GM12891 (cell line): ENCODE measurements at regions not wholly inside any gene's neighbourhood (a gene's known extent, or its start where the extent isn't known, plus 50 kb on each side); places are given as distances from the start of the nearest gene placed in this dataset.

Source experiments
- DNase-seq: peaks from one replicate; pipeline ENCODE4 v3.0.0; 2011; ENCODE audit warnings: low spot score; ENCODE audit not compliant: insufficient read length
- FAIRE-seq: peaks from 2 replicates; lab custom pipeline; 2011; peaks lifted over from hg19 to GRCh38; lab: Jason Lieb, UNC
- PAX5 ChIP-seq: IDR thresholded peaks from 2 replicates; pipeline ENCODE4 v1.6.1; 2011; ENCODE audit warnings: low read length, moderate library complexity, mild to moderate bottlenecking; ENCODE audit not compliant: insufficient read depth, severe bottlenecking
- POLR2A ChIP-seq: IDR thresholded peaks from 2 replicates; pipeline ENCODE4 v1.6.1; 2011; ENCODE audit warnings: low read depth, low read length, control low read depth
- POLR2AphosphoS5 ChIP-seq: IDR thresholded peaks from 2 replicates; pipeline ENCODE4 v1.6.1; 2011; ENCODE audit warnings: low read depth, low read length, control low read depth
- POU2F2 ChIP-seq: IDR thresholded peaks from 2 replicates; pipeline ENCODE4 v1.6.1; 2011; ENCODE audit warnings: low read depth, mild to moderate bottlenecking, control low read depth, low read length, moderate library complexity
- SPI1 ChIP-seq: IDR thresholded peaks from 2 replicates; pipeline ENCODE4 v1.6.1; 2011; ENCODE audit warnings: low read depth, low read length, control low read depth
- TAF1 ChIP-seq: IDR thresholded peaks from 2 replicates; pipeline ENCODE4 v1.6.1; 2011; ENCODE audit warnings: low read depth, low read length, control low read depth

- FAIRE-seq (no peak), DNase-seq (no peak)
- TF ChIP-seq SPI1, result no peak
Observed at GRCh38 chr2:18701546-18701945, 112.2 kb upstream of the NT5C1B start.

- DNase-seq (no peak), FAIRE-seq (no peak)
- TF ChIP-seq POLR2A (no peak), TAF1 (no peak), POLR2AphosphoS5 (no peak), PAX5 (no peak), SPI1 (no peak), POU2F2 (no peak)
Observed at GRCh38 chr2:18690342-18690741, 101.0 kb upstream of the NT5C1B start.

DNA sequence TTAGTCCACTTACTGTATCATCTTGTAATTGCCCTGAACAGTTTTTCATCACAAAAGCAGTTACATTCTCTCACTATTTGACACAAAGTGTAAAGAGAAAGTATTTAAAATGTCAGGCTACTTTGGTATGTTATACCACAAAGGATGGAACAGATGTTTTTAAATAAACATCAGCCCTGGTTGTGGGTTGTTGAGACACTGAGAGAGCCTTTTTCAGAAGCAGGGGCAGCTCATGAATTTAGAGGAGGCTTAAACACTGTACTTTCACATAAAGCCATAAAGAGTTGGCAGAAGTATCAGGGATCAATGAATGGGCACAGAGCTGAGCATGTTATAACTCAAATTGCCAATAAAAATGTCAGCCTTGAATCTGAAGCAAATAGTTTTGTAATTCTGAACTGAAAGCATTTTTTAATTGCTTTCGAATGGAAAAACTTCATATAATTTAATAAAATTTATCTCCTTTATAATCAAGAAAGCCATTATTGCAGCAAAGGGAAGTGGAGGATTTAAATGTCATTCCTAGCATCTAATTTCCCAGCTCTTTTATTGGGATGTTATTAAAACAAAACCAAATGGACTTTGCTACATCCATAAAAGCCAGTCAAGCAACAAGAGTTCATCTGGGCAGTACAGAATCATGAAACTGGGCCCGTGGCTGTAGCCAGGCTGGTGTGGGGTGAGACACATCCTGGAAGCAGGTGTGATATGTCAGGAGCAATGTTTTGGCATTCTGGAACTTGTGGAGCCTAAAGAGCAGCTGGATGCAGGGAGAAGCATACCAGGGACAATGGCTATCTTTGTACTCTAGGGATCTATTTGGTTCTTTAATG lies 95.1 kb upstream of the NT5C1B start:
- DNase-seq (no peak), FAIRE-seq (no peak)
- TF ChIP-seq TAF1 (no peak), PAX5 (no peak), POLR2AphosphoS5 (no peak), POLR2A (no peak), POU2F2 (no peak), SPI1 (no peak)

DNA sequence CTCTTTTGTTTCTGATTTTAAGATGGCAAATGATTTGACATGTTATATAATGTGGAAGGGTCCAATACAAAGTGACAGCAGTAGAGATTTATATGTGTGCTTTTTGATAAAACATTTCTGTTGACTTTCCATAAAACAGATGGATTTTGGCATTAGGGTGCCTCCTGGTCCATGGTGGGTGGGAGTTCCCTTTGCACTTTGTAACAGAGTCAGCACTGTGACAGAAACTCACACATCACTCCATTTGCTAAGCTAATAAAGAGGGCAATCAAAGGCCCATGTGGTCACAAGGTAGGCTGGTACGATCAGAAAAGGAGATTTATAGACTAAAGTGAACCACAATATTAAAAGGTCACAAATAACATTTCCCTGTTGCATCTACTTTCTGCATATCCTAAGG lies 93.3 kb upstream of the NT5C1B start:
- TF ChIP-seq POLR2AphosphoS5 (no peak), SPI1 (no peak), POLR2A (no peak), PAX5 (no peak), TAF1 (no peak)
- no peak for DNase-seq
- FAIRE-seq, result no peak

DNA sequence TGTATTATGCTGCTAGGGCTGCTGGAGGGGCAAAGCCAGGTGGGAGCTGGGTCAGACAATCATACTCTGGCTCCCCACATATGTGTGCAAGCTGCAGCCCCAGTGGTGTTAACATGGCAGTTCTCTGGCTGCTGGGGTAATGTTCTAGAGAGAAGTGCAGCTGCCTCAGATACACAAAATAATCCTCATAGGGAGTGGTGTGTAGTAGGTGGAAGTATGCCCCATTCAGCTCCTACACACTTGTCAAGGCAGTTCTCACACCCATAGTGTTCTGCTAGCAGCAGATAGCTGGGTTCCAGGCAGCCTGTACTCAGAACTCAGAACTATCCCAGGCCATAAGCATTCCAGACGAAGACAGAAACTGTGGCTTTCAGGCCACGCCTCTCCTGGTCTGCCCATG lies 87.9 kb upstream of the NT5C1B start:
- FAIRE-seq (no peak), DNase-seq (no peak)
- no peak for TF ChIP-seq POU2F2
- TF ChIP-seq TAF1, result no peak
- no peak for TF ChIP-seq POLR2A
- no peak for TF ChIP-seq SPI1
- no peak for TF ChIP-seq PAX5
- no peak for TF ChIP-seq POLR2AphosphoS5

- DNase-seq, result no peak
- TF ChIP-seq SPI1, result no peak
- TF ChIP-seq POLR2A, result no peak
- TF ChIP-seq TAF1, result no peak
- no peak for TF ChIP-seq POLR2AphosphoS5
- no peak for TF ChIP-seq POU2F2
- no peak for TF ChIP-seq PAX5
- no peak for FAIRE-seq
Observed at GRCh38 chr2:18674309-18674708, 84.9 kb upstream of the NT5C1B start.

GRCh38 chr2:18671363-18671762 lies 82.0 kb upstream of the NT5C1B start:
- TF ChIP-seq PAX5 (no peak), TAF1 (no peak), POLR2A (no peak), SPI1 (no peak)
- FAIRE-seq (no peak), DNase-seq (no peak)

- DNase-seq (no peak), FAIRE-seq (no peak)
- TF ChIP-seq POU2F2 (no peak), POLR2AphosphoS5 (no peak), PAX5 (no peak), POLR2A (no peak), TAF1 (no peak), SPI1 (no peak)
Observed at GRCh38 chr2:18668221-18668620, 78.9 kb upstream of the NT5C1B start.

DNA sequence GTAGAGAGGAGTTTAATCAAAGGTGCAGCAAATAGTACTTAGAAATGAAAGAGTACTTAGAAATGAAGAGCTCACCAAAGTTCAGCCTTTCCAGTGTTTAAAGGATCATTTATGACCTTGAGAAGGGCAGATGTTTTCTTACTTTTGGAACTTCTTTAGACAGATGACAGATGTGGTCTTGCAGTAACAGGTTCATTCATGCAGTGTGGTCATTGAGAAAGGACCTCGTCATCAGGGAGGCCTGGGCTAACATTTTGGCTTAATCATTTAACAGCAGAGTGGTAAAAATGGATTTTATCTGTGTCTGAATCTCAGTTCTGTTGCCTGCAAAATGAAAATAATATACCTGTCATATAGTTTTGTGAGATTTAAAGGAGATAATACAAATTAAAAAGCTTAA lies 75.1 kb upstream of the NT5C1B start:
- TF ChIP-seq POLR2A, result no peak
- no peak for TF ChIP-seq SPI1
- no peak for TF ChIP-seq TAF1
- TF ChIP-seq POU2F2, result no peak
- no peak for TF ChIP-seq POLR2AphosphoS5
- TF ChIP-seq PAX5, result no peak
- FAIRE-seq, result no peak
- no peak for DNase-seq

DNA sequence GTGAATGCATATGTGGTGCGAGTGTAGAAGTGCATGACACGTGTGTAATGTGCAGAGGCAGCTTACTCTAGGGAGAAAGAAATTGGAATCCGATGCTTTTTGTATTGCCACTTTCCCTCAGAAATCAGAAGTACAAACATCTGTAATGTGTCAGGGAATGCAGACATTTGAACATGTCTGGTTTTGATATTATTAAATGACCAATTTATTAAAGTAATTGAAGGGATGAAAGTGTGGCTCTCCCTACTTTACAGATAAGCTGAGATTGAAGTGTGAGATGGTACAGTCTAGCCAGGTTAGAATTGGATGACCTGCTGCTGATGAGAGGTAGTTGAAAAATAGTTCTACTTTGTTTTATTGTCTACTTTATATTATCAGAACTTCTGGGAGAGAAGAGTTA lies 74.5 kb upstream of the NT5C1B start:
- no peak for FAIRE-seq
- TF ChIP-seq SPI1 (no peak), TAF1 (no peak)
- DNase-seq, result no peak
